ENCODE measurements at regions not wholly inside any gene's neighbourhood (a gene's known extent, or its start where the extent isn't known, plus 50 kb on each side); places are given as distances from the start of the nearest gene placed in this dataset.

- no peak for TF ChIP-seq ZNF462 (CRISPR knock-in tag; IDR thresholded peaks at IDR 0.05)
- TF ChIP-seq JUNB (IDR thresholded peaks at IDR 0.05; ENCODE audit: unreplicated experiment) = no peak
- no peak for TF ChIP-seq CREB1 (CRISPR knock-in tag; IDR thresholded peaks at IDR 0.05; ENCODE audit: low read depth)
Observed at GRCh38 chr4:171519457-171519856, 293.7 kb upstream of the GALNTL6 start (continued).

GRCh38 chr4:171517883-171518282 lies 295.3 kb upstream of the GALNTL6 start:
- Mint-ChIP-seq H3K4me1 (no peaks in the 10 kb centered on the region), H3K9me3 (no peaks in the 10 kb centered on the region; the same call in 1 of the 3 replicates), H3K27ac (no peak overlapping the region), H3K4me3 (no peak overlapping the region), H3K36me3 (ENCODE audit: low read depth) (no peaks in the 10 kb centered on the region), H3K27me3 (ENCODE audit: insufficient read depth, low read depth, poor library complexity) (no peaks in the 10 kb centered on the region)
- Histone ChIP-seq H3K27ac (ENCODE audit: low read depth) (no peak overlapping the region), H2AFZ (no peak overlapping the region), H3K9me2 (ENCODE audit: insufficient read depth) (no peaks in the 10 kb centered on the region), H3K27me3 (ENCODE audit: insufficient read depth) (no peaks in the 10 kb centered on the region), H3K36me3 (ENCODE audit: insufficient read depth) (no peaks in the 10 kb centered on the region), H3F3A (replicated peaks; ENCODE audit: low read depth) (no peaks in the 10 kb centered on the region), H3K79me2 (replicated peaks; ENCODE audit: insufficient read depth) (no peaks in the 10 kb centered on the region), H3K4me3 (no peak overlapping the region), H3K4me1 (ENCODE audit: insufficient read depth) (no peaks in the 10 kb centered on the region), H4K20me1 (replicated peaks; ENCODE audit: insufficient read depth) (no peaks in the 10 kb centered on the region), H3K4me2 (no peak overlapping the region)
- DNase-seq (ENCODE audit: low spot score) = no peak
- ATAC-seq = no peak
- TF ChIP-seq STAT1 (IDR thresholded peaks at IDR 0.05; ENCODE audit: unreplicated experiment) (no peak), CREB1 (CRISPR knock-in tag; IDR thresholded peaks at IDR 0.05; ENCODE audit: low read depth) (no peak), ETS1 (IDR thresholded peaks at IDR 0.05) (no peak), NANOG (IDR thresholded peaks at IDR 0.05; ENCODE audit: borderline replicate concordance) (no peak), ZNF462 (CRISPR knock-in tag; IDR thresholded peaks at IDR 0.05) (no peak), CTCF (conservative IDR thresholded peaks at IDR 0.05; ENCODE audit: low read depth in 2 of 2) (no peak), JUNB (IDR thresholded peaks at IDR 0.05; ENCODE audit: unreplicated experiment) (no peak)

Measured in GM23338 (cell line).